RWPE1 (cell line): ENCODE measurements at regions not wholly inside any gene's neighbourhood (a gene's known extent, or its start where the extent isn't known, plus 50 kb on each side); places are given as distances from the start of the nearest gene placed in this dataset.

Experiments
- CTCF ChIA-PET: fragments of 350-600 bp; sonication (Branson Sonifier 250); formaldehyde crosslinking; extraction: SDS; loops from one replicate; lab custom pipeline; 2021; lab: Yijun Ruan, JAX
- POLR2A ChIA-PET: fragments of 400-600 bp; formaldehyde crosslinking; extraction: SDS; loops from one replicate; lab custom pipeline; 2020; ENCODE audit warnings: antibody characterized with exemption; ENCODE audit not compliant: low non-redundant PET; lab: Yijun Ruan, JAX
- DNase-seq: peaks from one replicate; pipeline ENCODE4 v3.0.0; 2012; ENCODE audit warnings: low spot score
- H3K27ac ChIP-seq: fragments of 450-650 bp; 2 replicates; pipeline ENCODE4 v1.5.1; 2017
- TF ChIP-seq, protein P1 (sequence below): fragments of 450-650 bp; conservative IDR thresholded peaks from 2 replicates; pipeline ENCODE4 v1.5.1; 2017; ENCODE audit warnings: low read depth, mild to moderate bottlenecking

- H3K27ac ChIP-seq = no peak overlapping the region
- no peak for DNase-seq
- POLR2A ChIA-PET = no interaction called here
- TF ChIP-seq, protein P1, sequence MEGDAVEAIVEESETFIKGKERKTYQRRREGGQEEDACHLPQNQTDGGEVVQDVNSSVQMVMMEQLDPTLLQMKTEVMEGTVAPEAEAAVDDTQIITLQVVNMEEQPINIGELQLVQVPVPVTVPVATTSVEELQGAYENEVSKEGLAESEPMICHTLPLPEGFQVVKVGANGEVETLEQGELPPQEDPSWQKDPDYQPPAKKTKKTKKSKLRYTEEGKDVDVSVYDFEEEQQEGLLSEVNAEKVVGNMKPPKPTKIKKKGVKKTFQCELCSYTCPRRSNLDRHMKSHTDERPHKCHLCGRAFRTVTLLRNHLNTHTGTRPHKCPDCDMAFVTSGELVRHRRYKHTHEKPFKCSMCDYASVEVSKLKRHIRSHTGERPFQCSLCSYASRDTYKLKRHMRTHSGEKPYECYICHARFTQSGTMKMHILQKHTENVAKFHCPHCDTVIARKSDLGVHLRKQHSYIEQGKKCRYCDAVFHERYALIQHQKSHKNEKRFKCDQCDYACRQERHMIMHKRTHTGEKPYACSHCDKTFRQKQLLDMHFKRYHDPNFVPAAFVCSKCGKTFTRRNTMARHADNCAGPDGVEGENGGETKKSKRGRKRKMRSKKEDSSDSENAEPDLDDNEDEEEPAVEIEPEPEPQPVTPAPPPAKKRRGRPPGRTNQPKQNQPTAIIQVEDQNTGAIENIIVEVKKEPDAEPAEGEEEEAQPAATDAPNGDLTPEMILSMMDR = no peak
- CTCF ChIA-PET = no interaction called here
Observed at GRCh38 chr1:192261476-192261875, 55.3 kb upstream of the RGS21 start.

- ChIA-PET POLR2A (no interaction called here), CTCF (interaction anchor here (0.7 kb wide), 1 partner anchor 547 kb away, joined by 3 read pairs; no protein-coding TSS in a partner anchor)
- no peak for DNase-seq
- TF ChIP-seq, protein P1 = no peak
- no peak overlapping the region for H3K27ac ChIP-seq
Observed at GRCh38 chr1:192263436-192263835, 53.4 kb upstream of the RGS21 start.

DNA sequence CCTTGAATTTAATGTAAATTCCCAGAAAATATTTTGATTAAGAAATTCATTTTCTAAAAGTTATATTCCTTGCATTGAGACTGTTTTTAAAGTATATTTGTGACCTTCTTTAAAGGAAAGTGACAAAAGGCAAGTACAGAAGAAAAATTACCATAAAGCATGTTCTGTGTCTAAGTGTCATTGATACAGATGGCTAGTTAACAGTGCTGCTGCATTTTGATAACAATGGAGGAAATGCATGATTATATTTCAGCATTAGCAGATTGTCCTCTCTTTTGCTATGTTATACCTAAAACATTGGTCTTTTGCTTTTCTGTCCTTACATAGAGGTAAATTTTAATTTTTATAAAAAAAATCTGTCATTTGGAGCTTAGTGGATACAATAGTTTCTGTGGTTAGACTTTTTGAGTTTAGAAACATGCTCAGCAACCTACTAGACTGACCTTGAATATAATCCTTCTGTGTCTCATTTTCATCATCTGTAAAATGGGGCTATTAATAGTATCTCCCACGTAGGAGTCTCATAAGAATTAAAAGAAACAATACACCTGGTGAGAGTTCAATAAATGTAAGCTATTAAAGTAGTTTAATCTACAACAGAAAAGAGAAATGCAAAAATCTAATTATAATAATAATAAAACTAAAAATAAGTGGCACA, 51.1 kb upstream of the RGS21 start:
- H3K27ac ChIP-seq = no peak overlapping the region
- TF ChIP-seq, protein P1 = no peak
- POLR2A ChIA-PET = no interaction called here
- CTCF ChIA-PET = interaction anchor here (0.6 to 0.7 kb wide), 2 partner anchors 69 to 531 kb away, joined by 3 to 7 read pairs; no protein-coding TSS in a partner anchor
- no peak for DNase-seq

DNA sequence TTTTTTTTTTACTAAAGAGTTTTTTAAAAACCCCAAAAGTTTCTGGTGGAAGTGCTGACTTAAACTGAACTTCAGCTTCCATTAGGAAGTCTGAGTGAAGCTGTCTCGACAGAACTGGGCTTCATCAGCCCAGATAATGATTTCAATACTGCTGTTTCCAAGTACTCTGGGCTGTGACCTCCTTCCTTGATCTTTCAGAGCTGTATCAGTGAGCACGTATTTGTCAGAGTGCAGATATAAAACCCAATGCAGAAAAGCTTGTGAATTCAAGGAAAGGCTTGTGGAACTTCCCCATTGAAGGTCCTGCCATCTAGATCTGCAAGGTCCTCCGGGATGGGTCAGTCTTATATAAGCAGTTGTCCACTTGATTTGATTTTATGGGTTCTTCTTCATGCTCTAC, 50.1 kb upstream of the RGS21 start:
- ChIA-PET POLR2A (no interaction called here), CTCF (no interaction called here)
- TF ChIP-seq, protein P1 = no peak

More for the DNA sequence above, 50.1 kb upstream of the RGS21 start:
- H3K27ac ChIP-seq = no peak overlapping the region
- no peak for DNase-seq
